Left lung (tissue), 4 donors: ENCODE measurements at regions not wholly inside any gene's neighbourhood (a gene's known extent, or its start where the extent isn't known, plus 50 kb on each side); places are given as distances from the start of the nearest gene placed in this dataset.

Source experiments
- ATAC-seq: fragments of 200-7000 bp; cut with Tn5 transposase; one replicate; pipeline ENCODE4 v1.9.1; 2020; ENCODE audit warnings: moderate library complexity
- DNase-seq, 4 donors: peaks; one replicate each; pipeline ENCODE4 v3.0.0-alpha.2; 2013 to 2020
- H3K27ac ChIP-seq, 2 donors: fragments of 200-600 bp; sonication (generic) in 1 of 2; one replicate each; pipeline versions ENCODE4 v1.5.0 to v1.8.0; 2020 to 2021
- H3K27me3 ChIP-seq, 2 donors: fragments of 200-600 bp; sonication (generic) in 1 of 2; one replicate each; pipeline versions ENCODE4 v1.5.0 to v1.8.0; 2020 to 2021
- H3K36me3 ChIP-seq, 2 donors: fragments of 200-600 bp; sonication (generic) in 1 of 2; one replicate each; pipeline versions ENCODE4 v1.5.0 to v1.8.0; 2020 to 2021
- H3K4me1 ChIP-seq, 2 donors: fragments of 200-600 bp; one replicate each; pipeline ENCODE4 v1.8.0; 2021
- H3K4me3 ChIP-seq, 2 donors: fragments of 200-600 bp; sonication (generic) in 1 of 2; one replicate each; pipeline versions ENCODE4 v1.5.0 to v1.8.0; 2020 to 2021; ENCODE audit warnings: mild to moderate bottlenecking in 1 of 2
- H3K9me3 ChIP-seq, 2 donors: fragments of 200-600 bp; sonication (generic) in 1 of 2; one replicate each; pipeline versions ENCODE4 v1.5.0 to v1.8.0; 2020 to 2021
- intact Hi-C, 2 donors: fragments of 100-400 bp; cut with DNase I; formaldehyde crosslinking; loops; one replicate each; pipeline versions ENCODE4 v1.11.2 to v1.14.2; 2022
- TF ChIP-seq, protein P1 (sequence below), 2 donors: fragments of 200-600 bp; sonication (generic) in 1 of 2; IDR thresholded peaks; one replicate each; pipeline versions ENCODE4 v1.5.0 to v1.8.0; 2021; ENCODE audit warnings: antibody characterized with exemption in 2 of 2
- donor health status: DM: no; HTN: yes; CAD: no.
- donor health status: DM: no; HTN: no; CAD: no.

DNA sequence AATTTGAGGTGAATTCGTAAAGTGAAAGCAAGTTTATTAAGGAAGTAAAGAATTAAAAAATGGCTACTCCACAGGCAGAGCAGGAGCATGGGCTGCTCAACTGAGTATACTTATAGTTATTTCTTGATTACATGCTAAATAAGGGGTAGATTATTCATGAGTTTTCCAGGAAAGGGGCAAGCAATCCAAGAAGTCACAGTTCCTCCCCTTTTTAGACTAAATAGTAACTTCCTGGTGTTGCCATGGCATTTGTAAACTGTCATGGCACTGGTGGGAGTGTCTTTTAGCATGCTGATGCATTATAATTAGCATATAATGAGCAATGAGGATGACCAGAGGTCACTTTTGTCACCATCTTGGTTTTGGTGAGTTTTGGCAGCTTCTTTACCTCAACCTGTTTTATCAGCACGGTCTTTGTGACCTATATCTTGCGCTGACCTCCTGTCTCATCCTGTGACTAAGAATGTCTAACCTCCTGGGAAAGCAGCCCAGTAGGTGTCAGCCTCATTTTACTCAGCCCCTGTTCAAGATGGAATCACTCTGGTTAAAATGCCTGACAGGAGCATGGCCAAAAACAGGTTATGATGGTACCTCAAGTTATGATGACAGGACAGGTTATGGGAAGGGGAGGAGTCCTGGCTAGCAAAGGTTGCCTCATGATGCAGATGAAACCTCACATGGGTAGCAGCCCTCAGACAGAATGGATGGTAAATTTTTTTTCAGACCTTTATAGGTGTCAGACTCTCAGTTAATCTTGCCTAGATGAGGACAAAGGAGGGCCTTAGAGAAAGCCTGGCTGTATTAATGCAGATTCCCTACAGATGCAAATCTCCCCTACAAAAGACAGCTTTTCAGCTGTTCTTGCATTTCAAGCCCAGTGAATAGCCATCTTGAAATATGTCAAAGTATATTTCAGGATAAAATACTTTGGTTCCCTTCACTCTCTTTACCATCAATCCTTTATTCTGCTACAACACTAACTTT lies 49.7 kb downstream of the SIPA1L2 start:
- Histone ChIP-seq H3K36me3 (no peaks in the 10 kb centered on the region), H3K27ac (peak overlapping the region in 1 of 2 donors; percentile 88), H3K4me3 (no peak overlapping the region), H3K4me1 (peaks cover 13 to 57% of the 10 kb centered on the region in 2 donors), H3K9me3 (no peaks in the 10 kb centered on the region), H3K27me3 (no peaks in the 10 kb centered on the region)
- TF ChIP-seq, protein P1, sequence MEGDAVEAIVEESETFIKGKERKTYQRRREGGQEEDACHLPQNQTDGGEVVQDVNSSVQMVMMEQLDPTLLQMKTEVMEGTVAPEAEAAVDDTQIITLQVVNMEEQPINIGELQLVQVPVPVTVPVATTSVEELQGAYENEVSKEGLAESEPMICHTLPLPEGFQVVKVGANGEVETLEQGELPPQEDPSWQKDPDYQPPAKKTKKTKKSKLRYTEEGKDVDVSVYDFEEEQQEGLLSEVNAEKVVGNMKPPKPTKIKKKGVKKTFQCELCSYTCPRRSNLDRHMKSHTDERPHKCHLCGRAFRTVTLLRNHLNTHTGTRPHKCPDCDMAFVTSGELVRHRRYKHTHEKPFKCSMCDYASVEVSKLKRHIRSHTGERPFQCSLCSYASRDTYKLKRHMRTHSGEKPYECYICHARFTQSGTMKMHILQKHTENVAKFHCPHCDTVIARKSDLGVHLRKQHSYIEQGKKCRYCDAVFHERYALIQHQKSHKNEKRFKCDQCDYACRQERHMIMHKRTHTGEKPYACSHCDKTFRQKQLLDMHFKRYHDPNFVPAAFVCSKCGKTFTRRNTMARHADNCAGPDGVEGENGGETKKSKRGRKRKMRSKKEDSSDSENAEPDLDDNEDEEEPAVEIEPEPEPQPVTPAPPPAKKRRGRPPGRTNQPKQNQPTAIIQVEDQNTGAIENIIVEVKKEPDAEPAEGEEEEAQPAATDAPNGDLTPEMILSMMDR (IDR thresholded peaks at IDR 0.05): no peak
- ATAC-seq (no peak), DNase-seq (no peak)
- intact Hi-C loops: no loop called here

DNA sequence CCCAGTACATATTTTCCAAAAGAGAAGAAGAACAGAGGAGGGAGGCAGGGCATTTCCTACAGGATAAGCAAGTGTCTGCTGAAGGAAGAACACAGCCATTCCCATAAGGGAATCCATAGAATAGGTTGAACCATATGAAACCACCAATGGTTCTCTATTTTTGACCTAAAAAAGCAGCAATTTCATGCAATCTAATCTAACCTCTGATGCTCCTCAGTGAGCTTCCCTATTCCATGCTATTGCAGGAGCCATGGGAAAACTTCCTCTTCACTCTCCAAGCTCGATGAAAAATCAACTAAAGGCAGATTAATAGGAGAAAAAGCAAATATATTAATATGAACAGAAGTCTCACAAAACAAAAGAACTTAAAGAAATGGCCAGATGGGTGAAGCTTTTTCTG lies 50.5 kb downstream of the SIPA1L2 start:
- TF ChIP-seq, protein P1 (IDR thresholded peaks at IDR 0.05): no peak
- Histone ChIP-seq H3K9me3 (no peaks in the 10 kb centered on the region), H3K27me3 (no peaks in the 10 kb centered on the region), H3K36me3 (no peaks in the 10 kb centered on the region), H3K27ac (peak overlapping the region in 1 of 2 donors; percentile 88), H3K4me1 (peaks cover 13 to 61% of the 10 kb centered on the region in 2 donors), H3K4me3 (no peak overlapping the region)
- ATAC-seq (no peak), DNase-seq (no peak)
- intact Hi-C loops: no loop called here

DNA sequence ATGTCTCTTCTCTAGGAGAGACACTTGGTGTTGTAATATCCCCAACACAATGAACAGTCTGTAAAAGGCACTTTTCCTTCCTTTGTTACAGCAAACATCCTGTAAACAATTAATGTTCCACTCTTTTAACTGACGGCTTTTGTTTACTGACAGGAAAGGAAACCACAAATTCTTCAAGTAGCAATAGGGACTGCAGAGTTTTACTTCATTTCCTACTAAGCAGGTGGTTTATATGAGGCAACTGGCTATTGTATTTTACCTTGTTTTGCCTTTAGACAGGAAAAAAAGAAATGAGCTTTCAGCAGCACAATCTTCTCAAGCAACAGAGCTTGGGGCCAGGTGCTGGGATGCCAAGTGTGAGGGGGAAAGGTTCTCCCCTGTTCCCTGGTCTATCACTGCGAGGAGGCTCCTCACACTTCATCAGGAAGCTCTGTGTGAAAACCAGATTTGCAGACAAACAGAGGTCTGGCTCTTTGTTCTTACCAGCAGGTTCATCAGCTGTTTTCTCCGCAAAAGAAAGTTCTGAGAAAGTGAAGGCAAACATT lies 51.2 kb downstream of the SIPA1L2 start:
- peaks cover 13 to 61% of the 10 kb centered on the region in 2 donors for H3K4me1 ChIP-seq
- H3K27ac ChIP-seq: peak overlapping the region in 1 of 2 donors; percentile 88
- ATAC-seq (no peak), DNase-seq (no peak)
- intact Hi-C loops: no loop called here
- TF ChIP-seq, protein P1 (IDR thresholded peaks at IDR 0.05): no peak
- H3K36me3 ChIP-seq: no peaks in the 10 kb centered on the region
- H3K9me3 ChIP-seq: no peaks in the 10 kb centered on the region
- H3K27me3 ChIP-seq: no peaks in the 10 kb centered on the region
- no peak overlapping the region for H3K4me3 ChIP-seq

DNA sequence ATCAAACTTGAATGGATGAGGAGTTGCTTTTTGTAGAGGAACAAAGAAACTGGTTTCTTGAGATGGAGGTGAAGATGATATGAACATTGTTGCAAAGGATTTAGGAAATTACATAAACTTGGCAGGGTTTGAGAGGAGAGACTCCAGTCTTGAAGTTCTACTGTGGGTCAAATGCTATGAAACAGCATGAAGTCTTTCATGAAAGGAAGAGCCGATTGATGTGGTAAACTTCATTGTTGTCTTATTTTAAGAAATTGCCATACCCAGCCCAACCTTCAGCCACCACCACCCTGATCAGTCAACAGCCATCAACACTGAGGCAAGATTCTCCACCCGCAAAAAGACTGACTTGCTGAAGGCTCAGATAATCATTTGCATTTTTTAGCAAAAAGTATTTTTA lies 52.2 kb downstream of the SIPA1L2 start:
- Histone ChIP-seq H3K27ac (peak overlapping the region; percentile 2 to 88), H3K27me3 (no peaks in the 10 kb centered on the region), H3K4me1 (peaks cover 13 to 61% of the 10 kb centered on the region in 2 donors), H3K36me3 (no peaks in the 10 kb centered on the region), H3K9me3 (no peaks in the 10 kb centered on the region), H3K4me3 (no peak overlapping the region)
- no peak for ATAC-seq
- DNase-seq: no peak
- intact Hi-C loops: no loop called here
- TF ChIP-seq, protein P1 (IDR thresholded peaks at IDR 0.05): no peak

DNA sequence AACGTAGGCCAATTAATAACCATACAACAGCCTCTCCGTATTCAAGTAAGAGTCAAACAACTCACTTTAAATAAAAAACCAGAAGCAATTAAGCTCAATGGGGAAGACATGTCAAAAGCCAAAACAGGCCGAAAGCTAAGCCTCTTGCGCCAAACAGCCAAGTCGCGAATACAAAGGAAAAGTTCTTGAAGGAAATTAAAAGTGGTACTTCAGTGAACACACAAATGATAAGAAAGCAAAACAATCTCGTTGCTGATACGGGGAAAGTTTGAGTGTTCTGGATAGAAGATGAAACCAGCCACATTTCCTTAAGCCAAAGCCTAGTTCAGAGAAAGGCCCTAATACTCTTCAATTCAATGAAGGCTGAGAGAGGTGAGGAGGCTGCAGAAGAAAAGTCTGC lies 53.4 kb downstream of the SIPA1L2 start:
- peaks cover 13 to 61% of the 10 kb centered on the region in 2 donors for H3K4me1 ChIP-seq
- TF ChIP-seq, protein P1 (IDR thresholded peaks at IDR 0.05): no peak
- peak; percentile 51 for ATAC-seq
- H3K9me3 ChIP-seq: no peaks in the 10 kb centered on the region
- DNase-seq: no peak
- no peak overlapping the region for H3K4me3 ChIP-seq
- intact Hi-C loops: no loop called here
- no peaks in the 10 kb centered on the region for H3K27me3 ChIP-seq
- peak overlapping the region in 1 of 2 donors; percentile 88 for H3K27ac ChIP-seq
- no peaks in the 10 kb centered on the region for H3K36me3 ChIP-seq
